Stimulated activated CD8-positive, alpha-beta memory T cell treated with anti-CD3 and anti-CD28 coated beads, Interleukin-15, amount 100 ng/mL, for 1 hour (primary cell): ENCODE measurements at regions not wholly inside any gene's neighbourhood (a gene's known extent, or its start where the extent isn't known, plus 50 kb on each side); places are given as distances from the start of the nearest gene placed in this dataset.

Experiments
- DNase-seq: peaks from one replicate; pipeline ENCODE4 v3.0.0-alpha.2; 2020; ENCODE audit warnings: low read depth

GRCh38 chr12:92089559-92089958, 56.1 kb downstream of the BTG1 start:
- no peak for DNase-seq

- no peak for DNase-seq
These were observed 56.8 kb downstream of the BTG1 start for GRCh38 chr12:92088805-92089204.

- DNase-seq: no peak
These were observed 60.0 kb downstream of the BTG1 start for GRCh38 chr12:92085736-92086040.

GRCh38 chr12:92085040-92085735, 60.5 kb downstream of the BTG1 start:
- DNase-seq: no peak

GRCh38 chr12:92080911-92081285, 64.7 kb downstream of the BTG1 start:
- no peak for DNase-seq

GRCh38 chr12:92079054-92079385, 66.6 kb downstream of the BTG1 start:
- no peak for DNase-seq

GRCh38 chr12:92078167-92079053, 67.2 kb downstream of the BTG1 start:
- no peak for DNase-seq

- DNase-seq: no peak
These were observed 68.1 kb downstream of the BTG1 start for GRCh38 chr12:92077530-92077929.

- no peak for DNase-seq
These were observed 69.5 kb downstream of the BTG1 start for GRCh38 chr12:92076101-92076500.

GRCh38 chr12:92075425-92075914, 70.2 kb downstream of the BTG1 start:
- no peak for DNase-seq

- DNase-seq: no peak
These were observed 70.8 kb downstream of the BTG1 start for GRCh38 chr12:92074889-92075288.

- DNase-seq: no peak
These were observed 72.6 kb downstream of the BTG1 start for GRCh38 chr12:92073094-92073493.

GRCh38 chr12:92072112-92072511, 73.5 kb downstream of the BTG1 start:
- DNase-seq: no peak

GRCh38 chr12:92070864-92071445, 74.7 kb downstream of the BTG1 start:
- DNase-seq: no peak

- no peak for DNase-seq
These were observed 75.4 kb downstream of the BTG1 start for GRCh38 chr12:92070054-92070863.

- no peak for DNase-seq
These were observed 77.2 kb downstream of the BTG1 start for GRCh38 chr12:92068459-92068858.

- no peak for DNase-seq
These were observed 80.0 kb downstream of the BTG1 start for GRCh38 chr12:92065639-92066038.

GRCh38 chr12:92065018-92065499, 80.6 kb downstream of the BTG1 start:
- DNase-seq: no peak

- no peak for DNase-seq
These were observed 81.2 kb downstream of the BTG1 start for GRCh38 chr12:92064422-92064821.

- no peak for DNase-seq
These were observed 82.0 kb downstream of the BTG1 start for GRCh38 chr12:92063641-92064040.

- DNase-seq: no peak
These were observed 82.8 kb downstream of the BTG1 start for GRCh38 chr12:92062539-92063493.
